GM23248 (cell line): ENCODE measurements at regions not wholly inside any gene's neighbourhood (a gene's known extent, or its start where the extent isn't known, plus 50 kb on each side); places are given as distances from the start of the nearest gene placed in this dataset.

Experiments
- DNase-seq: peaks from one replicate; pipeline ENCODE4 v3.0.0-alpha.2; 2015
- H2AFZ ChIP-seq: fragments of 200-600 bp; sonication (generic); 2 replicates; pipeline ENCODE4 v1.6.1; 2016; ENCODE audit warnings: antibody characterized with exemption
- H3F3A ChIP-seq: fragments of 200-600 bp; sonication (generic); 2 replicates; pipeline ENCODE4 v1.6.1; 2016; ENCODE audit warnings: mild to moderate bottlenecking, antibody characterized with exemption, mixed run types; ENCODE audit not compliant: insufficient read depth
- H3K27ac ChIP-seq: fragments of 200-600 bp; sonication (generic); 2 replicates; pipeline ENCODE4 v1.5.1; 2016; ENCODE audit warnings: mild to moderate bottlenecking
- H3K27me3 ChIP-seq: fragments of 200-600 bp; sonication (generic); replicated peaks from 2 replicates; pipeline ENCODE4 v1.6.1; 2016; ENCODE audit warnings: mild to moderate bottlenecking; ENCODE audit not compliant: insufficient read depth
- H3K36me3 ChIP-seq: fragments of 200-600 bp; sonication (generic); 2 replicates; pipeline ENCODE4 v1.6.1; 2016; ENCODE audit warnings: low read depth, mild to moderate bottlenecking
- H3K4me1 ChIP-seq: fragments of 200-600 bp; sonication (generic); 2 replicates; pipeline ENCODE4 v1.6.1; 2016; ENCODE audit warnings: mild to moderate bottlenecking; ENCODE audit not compliant: insufficient read depth
- H3K4me2 ChIP-seq: fragments of 200-600 bp; sonication (generic); one replicate; pipeline ENCODE4 v1.6.1; 2016; ENCODE audit warnings: mild to moderate bottlenecking; ENCODE audit not compliant: unreplicated experiment
- H3K4me3 ChIP-seq: fragments of 200-600 bp; sonication (generic); 2 replicates; pipeline ENCODE4 v1.5.1; 2016; ENCODE audit warnings: mild to moderate bottlenecking
- H3K79me2 ChIP-seq: fragments of 200-600 bp; sonication (generic); 2 replicates; pipeline ENCODE4 v1.6.1; 2016; ENCODE audit warnings: mild to moderate bottlenecking; ENCODE audit not compliant: insufficient read depth
- H3K9ac ChIP-seq: fragments of 200-600 bp; sonication (generic); 2 replicates; pipeline ENCODE4 v1.6.1; 2016; ENCODE audit warnings: mild to moderate bottlenecking
- H3K9me2 ChIP-seq: fragments of 200-600 bp; sonication (generic); 2 replicates; pipeline ENCODE4 v1.6.1; 2016; ENCODE audit warnings: mixed run types, mild to moderate bottlenecking, moderate library complexity; ENCODE audit not compliant: insufficient read depth
- H3K9me3 ChIP-seq: fragments of 200-600 bp; sonication (generic); one replicate; pipeline ENCODE4 v1.6.1; 2017; ENCODE audit warnings: low read depth
- H4K20me1 ChIP-seq: fragments of 200-600 bp; sonication (generic); 2 replicates; pipeline ENCODE4 v1.6.0; 2016; ENCODE audit not compliant: insufficient read depth
- EZH2 ChIP-seq: fragments of 200-600 bp; sonication (generic); IDR thresholded peaks from 2 replicates; pipeline ENCODE4 v1.6.1; 2018; ENCODE audit warnings: antibody characterized with exemption, mild to moderate bottlenecking; ENCODE audit not compliant: insufficient read depth, poor library complexity, severe bottlenecking
- EZH2phosphoT487 ChIP-seq: fragments of 200-600 bp; sonication (generic); IDR thresholded peaks from 2 replicates; pipeline ENCODE4 v1.6.1; 2018; ENCODE audit warnings: antibody characterized with exemption, moderate library complexity, mild to moderate bottlenecking, low read depth; ENCODE audit not compliant: insufficient read depth
- WGBS, 2 experiments: methylation state at CpG; one replicate each; pipeline ENCODE4 v1.1.6; 2015 to 2017; ENCODE audit warnings: low lambda C conversion rate in 2 of 2, low coverage in 1 of 2; ENCODE audit errors: missing lambda C conversion rate in 2 of 2; 5-methylcytosine and 5-hydroxymethylcytosine counted together
- in situ Hi-C: fragments of 300-500 bp; cut with MboI; formaldehyde crosslinking; loops from 2 replicates; pipeline ENCODE4 v1.15.0; 2020

- no peak overlapping the region for H3K9ac ChIP-seq
- no peak overlapping the region for H3K27ac ChIP-seq
- no peak for TF ChIP-seq EZH2
- TF ChIP-seq EZH2phosphoT487 = no peak
- no peaks in the 10 kb centered on the region for H3K79me2 ChIP-seq
- H2AFZ ChIP-seq = no peak overlapping the region
- no peak for DNase-seq
- H3K9me3 ChIP-seq = no peaks in the 10 kb centered on the region
- no peaks in the 10 kb centered on the region for H3K36me3 ChIP-seq
- H3K27me3 ChIP-seq = peaks cover 77% of the 10 kb centered on the region
- no peaks in the 10 kb centered on the region for H4K20me1 ChIP-seq
- WGBS, 2 experiments = 73 to 82% methylated on average over 3 of the region's 3 CpGs
- no peak overlapping the region for H3K4me2 ChIP-seq
- in situ Hi-C loops = no loop called here
- H3K4me1 ChIP-seq = no peaks in the 10 kb centered on the region
- no peak overlapping the region for H3K4me3 ChIP-seq
- no peaks in the 10 kb centered on the region for H3K9me2 ChIP-seq
- H3F3A ChIP-seq = no peaks in the 10 kb centered on the region
These were observed 79.2 kb upstream of the FRMD4A start for GRCh38 chr10:14409856-14410458.

DNA sequence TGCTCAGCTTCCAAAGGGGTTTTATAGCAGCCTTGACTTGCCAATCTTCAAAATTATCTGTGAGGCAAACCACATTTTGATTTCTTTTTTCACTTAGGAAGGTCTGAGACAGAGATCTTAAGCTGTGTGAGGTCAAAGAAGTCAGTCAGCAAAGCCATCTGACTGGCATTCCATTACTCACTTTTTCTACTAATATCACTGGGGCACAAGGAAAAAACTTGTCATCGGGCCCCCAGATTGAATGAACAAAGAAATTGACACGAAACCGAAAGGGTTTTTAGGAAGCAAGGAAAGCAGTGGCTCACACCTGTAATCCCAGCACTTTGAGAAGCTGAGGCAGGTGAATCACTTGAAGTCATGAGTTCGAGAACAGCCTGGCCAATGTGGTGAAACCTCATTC, 78.5 kb upstream of the FRMD4A start:
- H3K79me2 ChIP-seq = no peaks in the 10 kb centered on the region
- in situ Hi-C loops = no loop called here
- no peaks in the 10 kb centered on the region for H3K36me3 ChIP-seq
- no peak overlapping the region for H3K4me2 ChIP-seq
- H2AFZ ChIP-seq = no peak overlapping the region
- H3K9me2 ChIP-seq = no peaks in the 10 kb centered on the region
- H3K9ac ChIP-seq = no peak overlapping the region
- no peak overlapping the region for H3K27ac ChIP-seq
- WGBS, 2 experiments = 66 to 73% methylated on average over 4 of the region's 4 CpGs
- TF ChIP-seq EZH2phosphoT487 = no peak
- TF ChIP-seq EZH2 = no peak
- H3F3A ChIP-seq = no peaks in the 10 kb centered on the region
- no peaks in the 10 kb centered on the region for H4K20me1 ChIP-seq
- H3K27me3 ChIP-seq = peaks cover 84% of the 10 kb centered on the region
- no peak overlapping the region for H3K4me3 ChIP-seq
- no peaks in the 10 kb centered on the region for H3K9me3 ChIP-seq
- H3K4me1 ChIP-seq = no peaks in the 10 kb centered on the region
- no peak for DNase-seq

DNA sequence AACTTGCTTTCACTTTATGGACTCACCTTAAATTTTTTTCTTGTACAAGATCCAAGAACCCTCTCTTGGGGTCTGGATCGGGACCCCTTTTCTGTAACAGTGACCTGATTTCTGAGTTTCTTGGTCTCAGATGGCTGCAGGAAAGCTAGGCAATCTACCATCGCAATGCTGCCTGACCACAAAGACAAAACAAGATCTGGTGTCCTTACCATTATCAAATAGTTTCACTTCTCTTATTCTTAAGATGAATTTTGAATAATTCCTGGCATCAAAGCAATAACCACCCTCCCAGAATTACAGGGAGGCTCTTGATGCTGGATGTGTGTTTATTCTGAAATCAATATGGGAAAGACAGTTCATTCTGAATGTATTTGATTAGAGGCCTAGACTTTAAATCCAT, 77.4 kb upstream of the FRMD4A start:
- Histone ChIP-seq H3K79me2 (no peaks in the 10 kb centered on the region), H3K27ac (no peak overlapping the region), H3K4me2 (no peak overlapping the region), H3K4me3 (no peak overlapping the region), H3K4me1 (no peaks in the 10 kb centered on the region), H2AFZ (no peak overlapping the region), H3K27me3 (peaks cover 85% of the 10 kb centered on the region), H3F3A (no peaks in the 10 kb centered on the region), H3K9ac (no peak overlapping the region), H3K9me2 (no peaks in the 10 kb centered on the region), H4K20me1 (no peaks in the 10 kb centered on the region), H3K9me3 (no peaks in the 10 kb centered on the region), H3K36me3 (no peaks in the 10 kb centered on the region)
- no peak for DNase-seq
- in situ Hi-C loops = no loop called here
- TF ChIP-seq EZH2 = no peak
- TF ChIP-seq EZH2phosphoT487 = no peak
- 59 to 63% methylated on average over 2 of the region's 2 CpGs for WGBS, 2 experiments

DNA sequence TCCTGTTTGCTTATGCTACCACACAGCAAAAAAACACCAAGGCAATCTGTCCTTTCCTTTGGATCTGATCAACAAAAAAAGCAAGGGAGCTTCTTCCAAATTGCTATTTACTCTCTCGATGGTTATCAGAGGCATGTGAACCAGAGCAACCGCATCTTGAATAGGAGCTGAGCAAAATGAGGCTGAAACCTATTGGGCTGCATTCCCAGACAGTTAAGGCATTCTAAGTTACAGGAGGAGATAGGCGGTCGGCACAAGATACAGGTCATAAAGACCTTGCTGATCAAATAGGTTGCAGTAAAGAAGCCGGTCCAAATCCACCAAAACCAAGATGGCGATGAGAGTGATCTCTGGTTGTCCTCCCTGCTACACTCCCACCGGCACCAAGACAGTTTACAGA, 76.8 kb upstream of the FRMD4A start:
- in situ Hi-C loops = no loop called here
- no peak overlapping the region for H3K27ac ChIP-seq
- no peaks in the 10 kb centered on the region for H4K20me1 ChIP-seq
- TF ChIP-seq EZH2 (no peak), EZH2phosphoT487 (no peak)
- H2AFZ ChIP-seq = no peak overlapping the region
- H3K27me3 ChIP-seq = peaks cover 85% of the 10 kb centered on the region
- DNase-seq = no peak
- H3K4me1 ChIP-seq = no peaks in the 10 kb centered on the region
- H3K4me2 ChIP-seq = no peak overlapping the region
- H3K4me3 ChIP-seq = no peak overlapping the region
- H3K9me2 ChIP-seq = no peaks in the 10 kb centered on the region
- H3K36me3 ChIP-seq = no peaks in the 10 kb centered on the region
- no peaks in the 10 kb centered on the region for H3K79me2 ChIP-seq
- 64 to 73% methylated on average over 7 of the region's 7 CpGs for WGBS, 2 experiments
- H3F3A ChIP-seq = no peaks in the 10 kb centered on the region
- H3K9ac ChIP-seq = no peak overlapping the region
- H3K9me3 ChIP-seq = no peaks in the 10 kb centered on the region
